GM04503 (cell line): ENCODE measurements at regions not wholly inside any gene's neighbourhood (a gene's known extent, or its start where the extent isn't known, plus 50 kb on each side); places are given as distances from the start of the nearest gene placed in this dataset.
A peak's percentile ranks its signal among the peaks of the same experiment; 100 is the strongest.

Experiments
- DNase-seq: peaks from one replicate; pipeline ENCODE4 v3.0.0-alpha.2; 2012; ENCODE audit warnings: low read depth

DNA sequence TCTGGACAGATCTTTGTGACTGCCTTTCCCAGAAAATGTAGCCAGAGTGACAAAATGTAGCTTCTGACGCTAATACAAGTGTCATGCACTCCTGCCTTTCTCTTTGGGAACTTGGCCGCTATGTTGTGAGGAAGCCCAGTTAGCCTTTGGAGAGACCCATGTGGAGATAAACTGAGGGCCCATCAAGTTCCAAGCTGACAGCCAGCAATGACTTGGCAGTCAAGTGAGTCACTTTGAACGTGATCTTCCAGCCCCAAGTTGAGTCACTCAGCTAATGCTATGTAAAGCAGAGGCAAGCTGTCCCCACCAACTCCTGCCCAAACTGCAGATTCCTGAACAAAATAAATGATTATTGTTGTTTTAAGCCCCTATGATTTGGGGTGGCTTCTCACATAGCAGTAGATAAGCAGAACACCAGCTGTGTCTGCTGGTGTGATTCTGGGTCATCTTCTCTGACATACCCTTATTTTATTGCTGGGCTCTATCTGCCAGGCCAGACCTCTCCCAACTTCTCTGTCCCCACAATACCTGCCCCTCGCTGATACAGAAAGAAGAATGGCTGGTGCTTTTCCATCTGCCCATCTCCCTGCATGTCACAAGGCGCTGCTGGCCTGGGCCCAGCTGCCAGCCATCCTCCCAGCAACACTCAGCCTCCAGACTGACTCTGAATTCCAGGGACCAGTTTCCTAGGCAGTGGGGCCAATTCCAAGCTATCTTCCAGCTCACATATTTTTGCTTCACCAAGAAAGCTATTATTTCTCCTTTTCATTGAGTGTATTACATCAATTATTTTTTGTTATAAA lies 274.8 kb downstream of the LRFN2 start:
- no peak for DNase-seq

DNA sequence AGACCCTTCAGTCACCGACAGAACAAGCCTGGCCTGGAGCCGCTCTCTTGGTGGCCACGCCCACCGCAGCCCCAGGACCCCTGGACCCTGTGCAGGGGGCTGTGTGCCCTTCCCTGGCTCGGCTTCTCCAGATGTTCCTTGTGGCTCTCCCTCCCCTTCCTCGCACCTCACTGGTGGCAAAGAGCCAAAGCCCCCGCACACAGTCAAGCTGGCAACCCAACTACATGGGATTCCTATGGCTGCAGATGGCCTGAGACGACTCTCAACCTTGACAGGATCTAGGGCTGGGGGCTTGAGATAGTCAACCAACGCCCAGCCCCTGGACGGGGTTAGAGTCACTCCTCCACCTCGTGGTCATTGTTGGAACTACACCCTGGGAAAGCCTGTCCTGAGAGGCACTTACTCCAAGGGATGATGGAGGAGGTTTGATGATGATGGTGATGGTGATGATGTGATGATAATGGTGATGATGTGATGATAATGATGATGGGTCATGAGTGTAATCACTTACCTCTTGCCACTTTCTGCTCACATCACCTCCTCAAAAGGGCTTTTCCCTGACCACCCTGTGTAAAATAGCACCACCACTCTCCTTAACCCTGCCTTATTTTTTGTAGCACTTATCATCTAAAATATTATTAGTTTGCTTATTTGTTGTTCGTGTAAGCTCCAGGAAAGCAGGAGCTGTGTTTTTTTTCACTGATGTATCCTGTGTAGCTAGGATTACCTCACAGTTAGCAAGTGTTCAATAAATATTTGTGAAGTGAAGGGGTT lies 278.4 kb downstream of the LRFN2 start:
- peak; percentile 5 for DNase-seq

- DNase-seq = no peak
These were observed 279.5 kb downstream of the LRFN2 start for GRCh38 chr6:40307712-40308111.

DNA sequence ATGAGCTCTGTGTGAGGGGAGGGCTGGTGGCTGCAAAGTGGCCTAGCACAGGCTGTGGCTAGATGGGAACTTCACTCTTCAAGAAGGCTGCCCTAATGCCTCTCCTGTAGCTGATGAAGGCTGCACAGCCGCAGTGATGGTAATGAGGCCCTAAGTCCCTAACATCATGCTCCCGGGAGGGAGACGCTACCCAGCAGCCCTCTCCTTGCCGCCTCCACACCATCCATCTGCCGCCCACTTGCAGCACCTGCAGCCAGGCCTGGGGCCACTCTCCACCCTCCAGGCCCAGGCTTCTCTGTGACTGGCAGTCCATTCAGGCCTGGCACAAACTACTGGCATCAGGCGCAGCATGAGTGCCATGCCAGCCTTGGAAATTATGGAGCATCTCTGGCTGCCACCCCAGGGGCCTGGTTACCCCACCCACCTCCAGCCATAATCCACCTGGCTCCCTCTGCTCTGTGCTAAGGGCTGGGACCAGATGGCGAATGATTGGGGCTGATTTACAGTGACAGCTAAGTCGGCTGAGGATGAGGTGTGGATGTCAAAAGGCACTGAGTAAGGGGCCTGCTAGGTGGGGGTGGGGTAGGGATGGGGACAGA lies 284.2 kb downstream of the LRFN2 start:
- no peak for DNase-seq

DNA sequence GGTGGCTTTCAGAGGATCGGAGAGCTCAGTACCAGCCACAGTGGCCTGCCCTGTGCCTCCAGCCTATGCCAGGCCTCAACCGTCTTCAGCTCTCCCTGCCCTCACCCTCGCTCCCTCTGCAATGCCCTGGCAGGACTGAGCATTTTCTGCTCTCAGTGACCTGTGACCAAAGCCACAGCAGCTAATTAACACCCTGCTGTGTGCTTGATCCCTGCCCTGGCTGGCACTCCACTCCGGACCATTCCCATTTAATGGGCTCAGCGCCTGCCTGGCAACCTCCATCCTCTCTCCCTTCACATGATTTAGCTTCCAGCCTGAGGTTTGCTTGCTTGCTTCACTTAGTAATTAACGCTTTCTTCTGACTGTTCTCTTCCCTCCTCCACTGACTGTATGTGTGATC lies 287.5 kb downstream of the LRFN2 start:
- DNase-seq = no peak

DNA sequence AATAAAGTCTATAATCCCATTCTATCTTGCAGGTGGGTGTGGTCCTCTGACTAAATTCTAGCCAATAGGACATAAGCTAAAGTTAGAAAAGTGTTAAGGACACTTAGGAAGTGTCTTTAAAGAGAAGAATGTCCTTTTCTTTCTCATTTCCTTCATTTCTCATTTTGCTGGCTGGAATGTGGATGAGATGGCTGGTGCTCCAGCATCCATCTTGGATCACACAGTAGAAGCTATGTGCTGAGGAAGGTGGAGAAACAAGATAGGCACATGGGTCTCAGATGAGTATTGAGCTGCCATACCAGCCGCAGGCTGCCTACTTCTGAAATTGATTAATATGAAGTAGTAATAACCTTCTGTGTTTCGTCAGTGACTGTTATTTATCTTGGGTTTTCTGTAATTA lies 289.0 kb downstream of the LRFN2 start:
- no peak for DNase-seq

GRCh38 chr6:40295251-40295950 lies 291.8 kb downstream of the LRFN2 start:
- no peak for DNase-seq

GRCh38 chr6:40293460-40294185 lies 293.5 kb downstream of the LRFN2 start:
- DNase-seq = no peak

GRCh38 chr6:40293060-40293459 lies 294.1 kb downstream of the LRFN2 start:
- no peak for DNase-seq

DNA sequence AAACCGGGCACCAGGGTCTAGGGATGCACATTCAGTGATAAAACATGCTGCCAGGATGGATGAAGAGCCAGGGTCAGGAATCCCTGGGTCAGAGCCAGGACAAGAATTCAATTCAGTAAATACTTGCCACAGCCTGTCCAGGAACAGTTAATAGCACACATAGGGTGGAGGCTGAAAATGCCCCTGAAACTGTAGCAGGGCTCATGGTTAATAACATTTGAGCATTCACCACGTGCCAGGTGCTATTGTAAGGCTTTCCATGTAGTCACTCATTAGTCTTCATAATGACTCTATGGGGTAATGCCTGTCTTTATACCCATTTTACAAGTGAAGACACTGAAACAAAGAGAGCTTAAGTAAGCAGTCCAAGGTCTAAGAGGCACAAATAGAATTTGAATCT lies 296.3 kb downstream of the LRFN2 start:
- no peak for DNase-seq

- no peak for DNase-seq
These were observed 298.2 kb downstream of the LRFN2 start for GRCh38 chr6:40288919-40289318.

DNA sequence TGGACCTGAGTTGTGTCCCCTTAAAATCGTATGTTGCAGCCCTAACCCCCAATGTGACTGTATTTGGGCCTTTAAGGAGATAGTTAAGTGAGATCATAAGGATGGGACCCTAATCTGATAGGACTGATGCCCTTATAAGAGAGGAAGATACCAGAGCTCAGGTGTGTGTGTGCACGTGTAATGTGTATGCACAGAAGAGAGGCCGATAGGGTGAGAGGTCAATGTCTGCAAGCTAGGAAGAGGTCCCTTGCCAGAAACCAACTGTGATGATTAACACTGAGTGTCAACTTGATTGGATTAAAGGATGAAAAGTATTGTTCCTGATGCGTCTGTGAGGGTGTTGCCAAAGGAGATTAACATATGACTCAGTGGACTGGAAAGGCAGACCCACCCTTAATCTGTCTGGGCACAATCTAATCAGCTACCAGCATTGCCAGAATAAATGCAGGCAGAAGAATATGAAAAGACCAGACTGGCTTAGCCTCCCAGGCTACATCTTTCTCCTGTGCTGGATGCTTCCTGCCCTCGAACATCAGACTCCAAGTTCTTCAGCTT lies 299.8 kb downstream of the LRFN2 start:
- DNase-seq = no peak

DNA sequence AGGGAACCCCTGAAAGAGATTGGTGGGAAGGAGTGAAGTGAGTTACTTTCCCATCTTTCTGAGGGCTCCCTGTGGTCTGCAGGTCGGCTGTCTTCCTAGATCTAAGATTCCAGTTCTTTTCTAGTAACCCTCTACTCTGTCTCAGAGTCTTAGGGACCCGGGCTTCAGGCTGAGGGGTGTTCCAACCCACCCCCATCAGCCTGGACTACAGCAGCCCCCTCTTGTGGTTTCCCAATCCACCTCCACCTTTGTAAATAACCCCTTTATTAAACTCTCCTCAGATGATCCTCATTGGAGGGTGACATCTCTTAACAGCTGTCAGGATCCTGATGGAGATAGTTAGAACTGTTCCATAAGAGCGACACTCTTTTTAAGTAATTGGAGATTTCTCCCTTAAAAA lies 300.4 kb downstream of the LRFN2 start:
- no peak for DNase-seq

GRCh38 chr6:40285996-40286395 lies 301.2 kb downstream of the LRFN2 start:
- no peak for DNase-seq

DNA sequence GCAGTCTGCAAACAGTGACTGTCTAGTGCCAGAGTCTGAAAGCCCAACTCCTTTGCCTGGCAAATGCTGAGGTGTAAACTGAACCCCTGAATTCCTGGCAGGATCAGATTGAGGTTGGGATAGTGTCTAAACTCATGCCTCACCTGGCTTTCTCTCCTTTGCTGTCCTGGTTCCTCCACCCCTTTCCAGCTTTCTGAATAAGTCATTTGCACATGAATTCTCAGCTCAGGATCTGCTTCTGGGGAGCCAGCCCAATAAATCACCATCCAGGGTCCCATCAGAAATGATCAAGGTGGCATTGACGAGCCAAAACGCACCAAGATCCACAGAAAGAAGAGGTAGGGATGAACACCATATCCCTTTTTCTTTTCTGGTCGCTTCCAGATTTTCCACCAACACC lies 301.6 kb downstream of the LRFN2 start:
- DNase-seq = no peak

GRCh38 chr6:40282986-40283385 lies 304.2 kb downstream of the LRFN2 start:
- DNase-seq = no peak

- DNase-seq = no peak
These were observed 305.8 kb downstream of the LRFN2 start for GRCh38 chr6:40281402-40281801.

GRCh38 chr6:40280231-40280630 lies 306.9 kb downstream of the LRFN2 start:
- DNase-seq = no peak

GRCh38 chr6:40276141-40276540 lies 311.0 kb downstream of the LRFN2 start:
- DNase-seq = no peak

DNA sequence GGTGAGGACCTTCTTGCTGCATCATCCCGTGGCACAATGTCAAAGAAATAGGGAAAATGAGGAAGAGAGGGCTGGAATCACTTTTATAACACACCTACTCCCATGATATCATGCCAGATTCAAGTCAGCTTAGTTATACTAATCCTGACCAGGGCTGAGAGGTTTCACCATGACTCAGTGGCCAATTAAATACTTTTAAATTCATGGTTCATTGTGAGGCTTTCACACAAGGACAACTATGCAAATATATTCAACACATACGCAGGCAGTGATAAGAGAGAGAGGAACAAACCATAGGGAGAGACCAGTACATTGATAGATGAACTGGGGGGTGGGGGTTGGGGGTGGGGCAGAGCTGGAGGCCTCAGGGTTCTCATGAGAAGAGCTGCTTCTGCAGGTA lies 313.1 kb downstream of the LRFN2 start:
- no peak for DNase-seq

- no peak for DNase-seq
These were observed 318.6 kb downstream of the LRFN2 start for GRCh38 chr6:40268614-40269013.

GRCh38 chr6:40268166-40268565 lies 319.0 kb downstream of the LRFN2 start:
- DNase-seq = no peak
